Chondrocyte (in vitro differentiated cells): ENCODE measurements at regions not wholly inside any gene's neighbourhood (a gene's known extent, or its start where the extent isn't known, plus 50 kb on each side); places are given as distances from the start of the nearest gene placed in this dataset.
"Not testable (repeated sequence)": the region's sequence is repeated elsewhere in the genome, so short reads cannot be mapped to it uniquely, and the experiment has no call there.

Source experiments
- DNase-seq: peaks from one replicate; pipeline ENCODE4 v3.0.0; 2021; ENCODE audit warnings: mixed read lengths, low spot score
- H3K27ac Mint-ChIP-seq: one replicate; pipeline ENCODE4 v1.8.0; 2021; ENCODE audit warnings: mild to moderate bottlenecking, moderate library complexity, mixed read lengths; ENCODE audit not compliant: unreplicated experiment
- H3K27me3 Mint-ChIP-seq: 2 replicates; pipeline ENCODE4 v1.8.0; 2021; ENCODE audit warnings: low read depth, mixed read lengths
- H3K36me3 Mint-ChIP-seq: 2 replicates; pipeline ENCODE4 v1.8.0; 2021; ENCODE audit warnings: low read depth, mixed read lengths
- H3K4me1 Mint-ChIP-seq: 2 replicates; pipeline ENCODE4 v1.8.0; 2021; ENCODE audit warnings: low read depth, mild to moderate bottlenecking, mixed read lengths
- H3K4me3 Mint-ChIP-seq: one replicate; pipeline ENCODE4 v1.8.0; 2021; ENCODE audit warnings: mild to moderate bottlenecking, moderate library complexity, mixed read lengths; ENCODE audit not compliant: unreplicated experiment
- H3K9me3 Mint-ChIP-seq: 2 replicates; pipeline ENCODE4 v1.8.0; 2021; ENCODE audit warnings: low read depth, mixed read lengths
- TF ChIP-seq, protein P1 (sequence below): fragments of 200-600 bp; sonication (generic); IDR thresholded peaks from 2 replicates; pipeline ENCODE4 v1.5.0; 2021; ENCODE audit warnings: antibody characterized with exemption, mild to moderate bottlenecking, moderate library complexity

DNA sequence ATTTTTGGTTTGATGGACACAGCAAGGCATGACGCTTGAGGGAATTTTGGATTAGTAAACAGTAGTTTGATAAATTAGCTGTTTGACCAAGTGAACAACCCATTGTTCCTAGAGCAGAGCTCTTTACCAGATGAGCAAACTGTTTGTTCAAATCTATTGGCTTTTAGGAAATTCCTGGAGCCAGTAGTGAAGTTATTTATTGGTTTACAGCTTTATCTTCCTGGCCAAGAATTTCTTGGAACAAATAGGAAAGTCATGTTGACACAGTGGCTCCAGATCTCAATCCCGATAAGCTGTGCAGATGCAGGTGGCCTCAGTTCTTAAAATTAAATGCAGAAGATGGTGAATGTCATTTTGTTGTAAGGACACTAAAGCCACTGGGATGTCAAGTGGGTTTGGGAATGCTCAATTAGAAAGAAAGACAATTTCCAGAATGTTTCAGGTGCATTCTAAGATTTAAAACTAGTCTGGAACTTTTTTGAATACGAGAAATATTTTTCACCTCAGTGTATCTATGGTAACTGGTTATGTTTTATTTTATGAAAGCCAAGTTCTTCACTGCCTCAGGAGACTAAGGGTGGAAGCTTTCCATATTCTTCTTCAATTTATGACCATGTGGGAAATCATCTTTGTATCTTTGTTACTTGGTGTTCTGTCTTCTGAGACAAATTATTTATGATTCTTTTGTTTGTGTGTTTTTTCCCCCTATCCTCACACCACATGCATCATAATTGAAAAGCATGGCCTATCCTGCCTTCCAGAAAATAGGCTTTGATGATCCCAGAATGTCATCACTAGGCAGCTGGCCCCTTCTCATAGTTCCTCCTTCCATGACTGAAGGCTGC lies 554.5 kb downstream of the STIM2 start:
- H3K4me1 Mint-ChIP-seq: no peaks in the 10 kb centered on the region
- no peaks in the 10 kb centered on the region for H3K36me3 Mint-ChIP-seq
- TF ChIP-seq, protein P1, sequence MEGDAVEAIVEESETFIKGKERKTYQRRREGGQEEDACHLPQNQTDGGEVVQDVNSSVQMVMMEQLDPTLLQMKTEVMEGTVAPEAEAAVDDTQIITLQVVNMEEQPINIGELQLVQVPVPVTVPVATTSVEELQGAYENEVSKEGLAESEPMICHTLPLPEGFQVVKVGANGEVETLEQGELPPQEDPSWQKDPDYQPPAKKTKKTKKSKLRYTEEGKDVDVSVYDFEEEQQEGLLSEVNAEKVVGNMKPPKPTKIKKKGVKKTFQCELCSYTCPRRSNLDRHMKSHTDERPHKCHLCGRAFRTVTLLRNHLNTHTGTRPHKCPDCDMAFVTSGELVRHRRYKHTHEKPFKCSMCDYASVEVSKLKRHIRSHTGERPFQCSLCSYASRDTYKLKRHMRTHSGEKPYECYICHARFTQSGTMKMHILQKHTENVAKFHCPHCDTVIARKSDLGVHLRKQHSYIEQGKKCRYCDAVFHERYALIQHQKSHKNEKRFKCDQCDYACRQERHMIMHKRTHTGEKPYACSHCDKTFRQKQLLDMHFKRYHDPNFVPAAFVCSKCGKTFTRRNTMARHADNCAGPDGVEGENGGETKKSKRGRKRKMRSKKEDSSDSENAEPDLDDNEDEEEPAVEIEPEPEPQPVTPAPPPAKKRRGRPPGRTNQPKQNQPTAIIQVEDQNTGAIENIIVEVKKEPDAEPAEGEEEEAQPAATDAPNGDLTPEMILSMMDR: no peak
- no peak overlapping the region for H3K4me3 Mint-ChIP-seq
- peaks cover 20% of the 10 kb centered on the region for H3K9me3 Mint-ChIP-seq
- H3K27ac Mint-ChIP-seq: no peak overlapping the region
- no peaks in the 10 kb centered on the region for H3K27me3 Mint-ChIP-seq
- no peak for DNase-seq

DNA sequence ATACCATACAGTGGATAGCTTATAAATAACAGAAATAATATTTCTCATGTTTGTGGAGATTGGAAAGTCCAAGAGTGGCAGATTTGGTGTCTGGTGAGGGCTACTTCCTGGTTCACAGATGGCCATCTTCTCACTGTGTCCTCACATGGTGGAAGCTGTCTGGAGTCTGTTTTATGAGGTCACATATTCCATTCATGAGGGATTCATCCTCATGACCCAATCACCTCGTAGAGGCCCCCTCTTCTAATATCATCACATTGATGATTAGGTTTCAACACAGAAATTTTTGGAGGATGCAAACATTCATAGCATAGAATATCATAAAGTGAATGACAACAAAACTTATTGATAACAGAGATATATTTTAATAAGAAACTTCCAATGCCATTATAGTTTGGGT lies 568.0 kb downstream of the STIM2 start:
- Mint-ChIP-seq H3K36me3 (no peaks in the 10 kb centered on the region), H3K4me1 (no peaks in the 10 kb centered on the region), H3K4me3 (no peak overlapping the region), H3K27me3 (peaks cover 5% of the 10 kb centered on the region), H3K9me3 (no peaks in the 10 kb centered on the region), H3K27ac (no peak overlapping the region)
- TF ChIP-seq, protein P1: no peak
- no peak for DNase-seq

DNA sequence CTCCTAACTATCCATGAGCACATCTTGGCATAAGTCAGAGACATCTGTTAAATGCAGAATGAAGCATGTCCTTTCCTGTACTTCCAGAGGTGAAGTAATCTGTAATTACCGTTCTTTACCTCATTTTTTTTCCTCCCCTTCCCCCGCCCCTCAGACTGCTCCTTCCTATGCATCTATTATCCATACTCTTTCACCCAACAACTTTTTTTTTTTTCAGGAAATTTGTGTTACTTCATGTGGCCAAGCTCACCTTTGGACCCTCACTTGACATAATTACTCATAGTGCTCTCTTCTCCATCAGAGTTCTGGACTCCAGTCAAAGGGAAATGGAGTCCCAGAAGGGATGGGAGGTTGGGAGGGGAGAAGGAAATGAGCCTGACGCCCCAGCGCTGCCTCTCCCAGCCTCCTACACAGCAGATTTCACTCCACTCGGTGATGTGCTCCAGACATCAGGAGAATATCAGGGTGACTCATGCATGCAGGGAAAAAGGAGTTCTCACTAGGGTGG lies 568.8 kb downstream of the STIM2 start:
- Mint-ChIP-seq H3K4me1 (no peaks in the 10 kb centered on the region), H3K4me3 (no peak overlapping the region), H3K36me3 (no peaks in the 10 kb centered on the region), H3K27me3 (peaks cover 5% of the 10 kb centered on the region), H3K9me3 (peaks cover 5% of the 10 kb centered on the region), H3K27ac (no peak overlapping the region)
- DNase-seq: no peak
- TF ChIP-seq, protein P1: no peak

DNA sequence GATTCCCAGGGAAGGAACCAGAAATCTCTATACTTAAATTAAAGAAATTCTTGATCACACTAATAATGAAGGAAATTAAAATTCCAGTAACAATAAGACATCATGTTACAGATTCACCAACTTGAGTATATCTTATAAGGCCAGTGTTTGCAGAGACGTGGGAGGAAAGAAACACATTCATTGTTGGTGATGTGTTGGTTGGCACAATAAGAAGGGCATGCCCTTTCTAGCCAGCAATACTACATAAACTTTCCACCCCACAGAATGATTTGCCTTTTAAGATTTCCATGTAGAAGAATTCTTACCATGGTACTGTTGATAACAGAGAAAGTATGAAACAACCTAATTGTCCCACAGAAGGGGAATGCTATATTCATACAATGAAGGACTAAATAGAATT lies 581.5 kb downstream of the STIM2 start:
- H3K9me3 Mint-ChIP-seq: no peaks in the 10 kb centered on the region
- H3K27me3 Mint-ChIP-seq: no peaks in the 10 kb centered on the region
- no peak overlapping the region for H3K4me3 Mint-ChIP-seq
- H3K36me3 Mint-ChIP-seq: no peaks in the 10 kb centered on the region
- TF ChIP-seq, protein P1: no peak
- no peak for DNase-seq
- no peaks in the 10 kb centered on the region for H3K4me1 Mint-ChIP-seq
- no peak overlapping the region for H3K27ac Mint-ChIP-seq

DNA sequence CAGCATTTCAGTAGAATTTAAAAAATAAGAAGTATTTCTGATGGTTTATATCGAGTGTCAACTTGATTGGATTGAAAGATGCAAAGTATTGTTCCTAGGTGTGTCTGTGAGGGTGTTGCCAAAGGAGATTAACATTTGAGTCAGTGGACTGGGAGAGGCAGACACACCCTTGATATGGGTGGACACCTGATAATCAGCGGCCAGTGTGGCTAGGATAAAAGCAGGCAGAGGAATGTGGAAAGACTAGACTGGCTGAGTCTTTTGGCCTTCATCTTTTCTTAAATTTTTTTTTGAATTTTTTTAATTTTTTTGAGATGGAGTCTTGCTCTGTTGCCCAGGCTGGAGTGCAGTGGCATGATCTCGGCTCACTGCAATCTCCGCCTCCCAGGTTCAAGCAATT lies 582.0 kb downstream of the STIM2 start:
- not testable (repeated sequence) for H3K9me3 Mint-ChIP-seq, DNase-seq, H3K4me1 Mint-ChIP-seq, H3K27ac Mint-ChIP-seq, H3K36me3 Mint-ChIP-seq, H3K27me3 Mint-ChIP-seq, H3K4me3 Mint-ChIP-seq

DNA sequence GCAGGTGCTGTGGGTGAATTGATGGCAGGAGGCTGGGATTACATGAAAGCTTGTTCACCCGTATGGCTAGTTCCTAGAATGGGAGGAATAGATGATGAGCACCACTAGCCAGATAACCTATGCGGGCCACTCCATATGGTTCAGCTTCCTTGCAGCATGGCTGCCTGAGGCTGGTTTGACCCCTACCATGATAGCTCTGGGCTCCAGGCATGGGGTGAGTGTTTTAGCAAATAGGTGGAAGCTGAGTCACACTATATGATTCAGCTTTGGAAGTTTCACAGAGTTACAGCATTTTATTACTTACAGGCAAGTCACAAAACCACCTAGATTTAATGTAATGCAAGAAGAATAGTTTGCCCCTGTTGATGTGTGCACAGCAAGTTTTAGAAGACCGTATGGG lies 603.2 kb downstream of the STIM2 start:
- TF ChIP-seq, protein P1: no peak
- DNase-seq: no peak

More for the DNA sequence above, 603.2 kb downstream of the STIM2 start:
- H3K4me1 Mint-ChIP-seq: no peaks in the 10 kb centered on the region
- H3K4me3 Mint-ChIP-seq: no peak overlapping the region
- H3K36me3 Mint-ChIP-seq: no peaks in the 10 kb centered on the region
- peaks cover 11% of the 10 kb centered on the region for H3K9me3 Mint-ChIP-seq
- no peaks in the 10 kb centered on the region for H3K27me3 Mint-ChIP-seq
- H3K27ac Mint-ChIP-seq: no peak overlapping the region
